ENCODE measurements at regions not wholly inside any gene's neighbourhood (a gene's known extent, or its start where the extent isn't known, plus 50 kb on each side); places are given as distances from the start of the nearest gene placed in this dataset.

GRCh38 chr17:14808425-14808824 is 456.7 kb downstream of the PMP22 start:
- H3K4me3 Mint-ChIP-seq: no peak overlapping the region
- peaks cover 9% of the 10 kb centered on the region for H3K9me3 Mint-ChIP-seq
- peaks cover 11% of the 10 kb centered on the region for H3K27me3 Mint-ChIP-seq
- no peaks in the 10 kb centered on the region for H3K4me1 Mint-ChIP-seq (ENCODE audit: low read depth)
- no peaks in the 10 kb centered on the region for H3K36me3 Mint-ChIP-seq
- H3K27ac Mint-ChIP-seq: no peak overlapping the region
- DNase-seq: no peak
- POLR2A ChIA-PET: no interaction called here
- intact Hi-C loops (cut with micrococcal nuclease): no loop called here
- CTCF ChIA-PET: no interaction called here

- no peak for DNase-seq
- Mint-ChIP-seq H3K4me1 (ENCODE audit: low read depth) (no peaks in the 10 kb centered on the region), H3K27me3 (peaks cover 14% of the 10 kb centered on the region), H3K27ac (no peak overlapping the region), H3K36me3 (no peaks in the 10 kb centered on the region), H3K4me3 (no peak overlapping the region), H3K9me3 (peaks cover 9% of the 10 kb centered on the region)
- intact Hi-C loops (cut with micrococcal nuclease): no loop called here
- ChIA-PET POLR2A (no interaction called here), CTCF (no interaction called here)
These were observed 459.8 kb downstream of the PMP22 start for GRCh38 chr17:14805348-14805747.

- no peak for DNase-seq
- Mint-ChIP-seq H3K4me3 (no peak overlapping the region), H3K9me3 (peaks cover 8% of the 10 kb centered on the region), H3K27me3 (peaks cover 17% of the 10 kb centered on the region), H3K27ac (no peak overlapping the region), H3K4me1 (ENCODE audit: low read depth) (no peaks in the 10 kb centered on the region), H3K36me3 (no peaks in the 10 kb centered on the region)
- ChIA-PET CTCF (interaction anchor here (1.3 kb wide), 1 partner anchor 19 kb away, joined by 4 read pairs; no protein-coding TSS in a partner anchor), POLR2A (no interaction called here)
- intact Hi-C loops (cut with micrococcal nuclease): no loop called here
These were observed 461.3 kb downstream of the PMP22 start for GRCh38 chr17:14803826-14804225.

GRCh38 chr17:14797801-14798200 is 467.3 kb downstream of the PMP22 start:
- H3K4me1 Mint-ChIP-seq (ENCODE audit: low read depth): no peaks in the 10 kb centered on the region
- peaks cover 23% of the 10 kb centered on the region for H3K27me3 Mint-ChIP-seq
- no peak for DNase-seq
- no peaks in the 10 kb centered on the region for H3K9me3 Mint-ChIP-seq
- no peak overlapping the region for H3K4me3 Mint-ChIP-seq
- POLR2A ChIA-PET: no interaction called here
- no peaks in the 10 kb centered on the region for H3K36me3 Mint-ChIP-seq
- H3K27ac Mint-ChIP-seq: no peak overlapping the region
- CTCF ChIA-PET: no interaction called here
- intact Hi-C loops (cut with micrococcal nuclease): no loop called here

DNA sequence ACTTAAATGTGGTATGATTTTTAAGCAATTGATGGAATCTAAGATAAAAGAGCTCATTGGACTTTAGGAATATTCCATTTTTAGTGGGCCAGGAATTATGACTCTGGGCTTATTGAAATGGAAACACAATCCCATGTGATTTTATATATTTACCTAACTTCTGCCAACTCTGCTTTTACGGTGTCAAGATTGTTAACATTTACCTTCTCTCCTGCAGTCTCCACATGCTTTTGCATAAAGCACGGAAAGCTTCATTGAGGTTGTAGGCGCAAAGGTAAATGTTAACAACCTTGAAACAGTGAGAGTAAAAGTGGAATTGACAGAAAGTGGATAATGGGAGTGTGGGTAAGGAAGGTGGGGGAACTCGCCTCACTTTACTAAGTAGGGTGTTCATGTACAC is 468.1 kb downstream of the PMP22 start:
- no peak for DNase-seq
- Mint-ChIP-seq H3K36me3 (no peaks in the 10 kb centered on the region), H3K4me3 (no peak overlapping the region), H3K4me1 (ENCODE audit: low read depth) (no peaks in the 10 kb centered on the region), H3K27me3 (peaks cover 25% of the 10 kb centered on the region), H3K9me3 (no peaks in the 10 kb centered on the region), H3K27ac (no peak overlapping the region)
- ChIA-PET POLR2A (no interaction called here), CTCF (no interaction called here)
- intact Hi-C loops (cut with micrococcal nuclease): no loop called here

DNA sequence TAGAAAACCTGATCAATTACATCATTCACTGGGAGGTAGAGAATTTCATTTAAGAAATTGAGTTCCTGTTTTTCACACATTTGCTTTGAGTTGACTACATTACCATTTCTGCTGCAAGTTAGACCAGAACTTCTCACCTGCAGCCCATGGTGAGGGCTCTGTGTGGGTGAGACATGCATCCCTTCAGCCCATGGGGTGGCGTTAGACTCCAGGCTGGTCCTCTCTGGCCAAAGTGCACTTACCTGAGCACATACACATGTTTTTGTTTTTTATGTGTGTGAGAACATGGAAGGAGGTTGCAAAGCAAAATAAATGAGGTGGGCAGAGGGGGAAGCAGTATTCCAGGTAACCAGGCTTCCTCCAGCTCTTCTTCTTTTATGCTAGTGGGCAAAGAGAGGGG is 470.2 kb downstream of the PMP22 start:
- ChIA-PET POLR2A (no interaction called here), CTCF (interaction anchor here (0.8 to 1.2 kb wide), 2 partner anchors 9 to 131 kb away, joined by 3 read pairs; no protein-coding TSS in a partner anchor)
- intact Hi-C loops (cut with micrococcal nuclease): no loop called here
- DNase-seq: no peak
- no peak overlapping the region for H3K27ac Mint-ChIP-seq
- H3K27me3 Mint-ChIP-seq: peaks cover 27% of the 10 kb centered on the region
- H3K4me3 Mint-ChIP-seq: no peak overlapping the region
- H3K9me3 Mint-ChIP-seq: no peaks in the 10 kb centered on the region
- no peaks in the 10 kb centered on the region for H3K4me1 Mint-ChIP-seq (ENCODE audit: low read depth)
- no peaks in the 10 kb centered on the region for H3K36me3 Mint-ChIP-seq

DNA sequence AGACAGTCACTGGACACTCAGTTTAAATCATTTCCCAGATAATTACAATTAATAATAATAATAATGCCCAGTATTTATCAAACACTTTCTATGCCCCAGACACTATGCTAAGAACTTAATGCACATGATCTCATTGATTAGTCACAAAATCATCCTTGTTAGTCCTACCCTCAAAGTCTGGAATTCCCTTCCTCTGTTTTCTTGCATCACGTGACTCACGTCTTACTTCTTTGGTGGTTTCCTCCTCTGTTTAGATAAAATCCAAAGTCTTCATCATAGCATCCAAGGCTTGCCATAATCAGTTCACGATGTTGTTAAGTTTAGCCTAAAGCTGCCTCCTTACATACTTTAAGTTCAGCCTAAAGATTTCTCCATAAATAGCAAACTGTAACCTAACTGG is 471.9 kb downstream of the PMP22 start:
- Mint-ChIP-seq H3K27ac (no peak overlapping the region), H3K4me1 (ENCODE audit: low read depth) (no peaks in the 10 kb centered on the region), H3K4me3 (no peak overlapping the region), H3K36me3 (no peaks in the 10 kb centered on the region), H3K27me3 (peaks cover 37% of the 10 kb centered on the region), H3K9me3 (no peaks in the 10 kb centered on the region)
- ChIA-PET POLR2A (no interaction called here), CTCF (no interaction called here)
- DNase-seq: no peak
- intact Hi-C loops (cut with micrococcal nuclease): no loop called here

- Mint-ChIP-seq H3K27me3 (peaks cover 36% of the 10 kb centered on the region), H3K9me3 (no peaks in the 10 kb centered on the region), H3K36me3 (no peaks in the 10 kb centered on the region), H3K27ac (no peak overlapping the region), H3K4me1 (ENCODE audit: low read depth) (no peaks in the 10 kb centered on the region), H3K4me3 (no peak overlapping the region)
- intact Hi-C loops (cut with micrococcal nuclease): no loop called here
- ChIA-PET CTCF (no interaction called here), POLR2A (no interaction called here)
- DNase-seq: no peak
These were observed 472.4 kb downstream of the PMP22 start for GRCh38 chr17:14792746-14793145.

DNA sequence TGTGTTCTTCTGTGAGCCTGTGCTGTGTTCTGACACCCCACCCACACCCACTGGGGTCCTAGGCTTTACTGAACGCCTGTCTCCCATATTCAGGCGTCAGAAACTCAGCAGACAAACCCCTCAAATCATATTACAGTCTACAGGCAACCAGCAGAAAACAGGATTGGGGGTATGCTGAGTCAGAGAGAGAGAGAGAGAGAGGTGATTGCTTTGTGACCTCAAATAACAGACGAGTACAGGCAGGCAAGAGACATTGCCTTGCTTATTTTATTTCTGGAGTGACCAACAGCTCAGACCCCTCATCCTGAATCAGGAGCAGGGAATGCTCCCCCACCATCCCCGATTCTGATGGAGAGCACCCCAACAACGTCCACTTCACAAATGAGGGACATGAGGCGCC is 473.9 kb downstream of the PMP22 start:
- ChIA-PET CTCF (no interaction called here), POLR2A (no interaction called here)
- intact Hi-C loops (cut with micrococcal nuclease): no loop called here
- Mint-ChIP-seq H3K4me3 (no peak overlapping the region), H3K4me1 (ENCODE audit: low read depth) (no peaks in the 10 kb centered on the region), H3K27ac (no peak overlapping the region), H3K27me3 (peaks cover 29% of the 10 kb centered on the region), H3K36me3 (no peaks in the 10 kb centered on the region), H3K9me3 (no peaks in the 10 kb centered on the region)
- no peak for DNase-seq

- POLR2A ChIA-PET: no interaction called here
- no peaks in the 10 kb centered on the region for H3K36me3 Mint-ChIP-seq
These were observed 474.6 kb downstream of the PMP22 start for GRCh38 chr17:14790521-14790920.

DNA sequence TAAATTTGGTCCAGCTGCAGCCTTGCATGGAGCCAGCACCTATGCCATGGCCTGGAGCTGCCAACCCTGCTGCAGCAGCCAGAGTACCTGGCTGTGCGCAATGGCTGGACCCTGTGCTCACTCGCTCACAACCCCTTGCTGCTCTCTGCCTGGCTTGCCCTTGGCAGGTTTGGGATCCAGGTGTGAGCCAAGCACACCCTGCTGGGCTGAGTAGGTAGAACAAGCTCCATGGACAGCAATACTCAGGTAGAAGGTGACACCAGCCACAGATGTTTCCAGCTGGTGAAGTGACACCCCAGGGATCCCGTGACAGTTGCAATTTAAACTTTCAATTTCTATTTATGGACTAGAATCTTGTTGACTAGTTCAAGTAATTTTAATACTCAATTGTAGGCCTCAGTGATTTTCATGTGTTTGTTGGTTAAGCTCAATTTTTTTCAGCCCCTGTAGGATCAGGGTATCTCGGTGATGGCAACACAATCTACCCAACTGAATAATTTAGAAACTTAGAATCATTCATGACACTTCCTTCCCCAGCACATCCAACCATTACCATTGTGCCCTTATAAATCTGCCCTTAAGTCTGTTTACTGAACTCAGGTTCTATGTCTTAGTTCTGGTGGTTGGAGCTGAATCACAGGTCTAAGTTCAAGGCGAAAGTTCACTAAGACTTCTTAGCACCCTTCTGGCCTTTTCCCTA is 480.0 kb downstream of the PMP22 start:
- Mint-ChIP-seq H3K4me3 (no peak overlapping the region), H3K4me1 (ENCODE audit: low read depth) (no peaks in the 10 kb centered on the region), H3K36me3 (no peaks in the 10 kb centered on the region), H3K27me3 (peaks cover 10% of the 10 kb centered on the region), H3K27ac (no peak overlapping the region), H3K9me3 (no peaks in the 10 kb centered on the region)
- peak; percentile 28 for DNase-seq
- POLR2A ChIA-PET: no interaction called here
- intact Hi-C loops (cut with micrococcal nuclease): loop anchor here (10.0 kb wide), 2 partner anchors 490 to 1190 kb away; no protein-coding TSS in a partner anchor
- CTCF ChIA-PET: interaction anchor here (0.7 to 1.4 kb wide), 3 partner anchors 19 to 1189 kb away, joined by 3 to 5 read pairs (median 4); no protein-coding TSS in a partner anchor

More at GRCh38 chr17:14790521-14790920, 474.6 kb downstream of the PMP22 start:
- no peak overlapping the region for H3K4me3 Mint-ChIP-seq
- CTCF ChIA-PET: no interaction called here
- DNase-seq: no peak
- peaks cover 27% of the 10 kb centered on the region for H3K27me3 Mint-ChIP-seq
- no peak overlapping the region for H3K27ac Mint-ChIP-seq
- intact Hi-C loops (cut with micrococcal nuclease): no loop called here
- no peaks in the 10 kb centered on the region for H3K4me1 Mint-ChIP-seq (ENCODE audit: low read depth)
- H3K9me3 Mint-ChIP-seq: no peaks in the 10 kb centered on the region

DNA sequence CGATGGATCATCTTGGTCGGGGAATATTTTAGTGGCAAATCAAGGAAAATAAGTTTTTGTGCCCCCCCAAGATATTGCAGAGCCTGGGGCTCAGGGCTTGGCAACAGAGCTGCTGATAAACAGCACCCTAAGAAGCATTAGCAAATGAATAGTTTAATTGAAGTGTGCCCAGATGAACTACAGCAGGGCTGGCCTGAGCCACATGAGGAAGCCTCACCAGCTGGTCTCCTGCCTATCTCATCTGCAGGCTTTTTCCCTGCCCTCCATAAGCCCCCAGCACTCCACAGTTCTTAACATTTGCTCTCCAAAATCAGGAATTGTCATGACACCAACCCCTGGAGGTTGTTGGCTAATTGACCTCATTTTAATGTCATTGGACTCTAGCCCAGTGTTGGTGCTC is 480.2 kb downstream of the HS3ST3B1 start:
- Mint-ChIP-seq H3K27me3 (peaks cover 3% of the 10 kb centered on the region), H3K36me3 (no peaks in the 10 kb centered on the region), H3K4me3 (no peak overlapping the region), H3K9me3 (no peaks in the 10 kb centered on the region), H3K27ac (no peak overlapping the region), H3K4me1 (ENCODE audit: low read depth) (no peaks in the 10 kb centered on the region)
- no peak for DNase-seq
- CTCF ChIA-PET: no interaction called here
- intact Hi-C loops (cut with micrococcal nuclease): loop anchor here (10.0 kb wide), 2 partner anchors 486 to 1186 kb away; no protein-coding TSS in a partner anchor
- POLR2A ChIA-PET: no interaction called here

- Mint-ChIP-seq H3K27ac (no peak overlapping the region), H3K9me3 (no peaks in the 10 kb centered on the region)
- POLR2A ChIA-PET: no interaction called here
These were observed 479.3 kb downstream of the HS3ST3B1 start for GRCh38 chr17:14780097-14780651.

More at GRCh38 chr17:14780097-14780651, 479.3 kb downstream of the HS3ST3B1 start:
- H3K4me1 Mint-ChIP-seq (ENCODE audit: low read depth): no peaks in the 10 kb centered on the region
- no peak for DNase-seq
- no peak overlapping the region for H3K4me3 Mint-ChIP-seq
- intact Hi-C loops (cut with micrococcal nuclease): loop anchor here (10.0 kb wide), 2 partner anchors 485 to 1185 kb away; no protein-coding TSS in a partner anchor
- peaks cover 5% of the 10 kb centered on the region for H3K27me3 Mint-ChIP-seq
- CTCF ChIA-PET: no interaction called here
- H3K36me3 Mint-ChIP-seq: no peaks in the 10 kb centered on the region
